Body of pancreas (tissue), 4 donors: ENCODE measurements at regions not wholly inside any gene's neighbourhood (a gene's known extent, or its start where the extent isn't known, plus 50 kb on each side); places are given as distances from the start of the nearest gene placed in this dataset.

ENCODE experiments used
- POLR2A ChIP-seq, 3 donors: fragments of 450-650 bp; IDR thresholded peaks; one replicate each; pipeline ENCODE4 v1.6.1; 2016; ENCODE audit warnings: antibody characterized with exemption in 3 of 3, mild to moderate bottlenecking in 2 of 3
- TF ChIP-seq, protein P1 (sequence below), 7 experiments: fragments of 450-650 bp in 4 of 7; fragments of 200-600 bp in 3 of 7; sonication (generic) in 3 of 7; IDR thresholded peaks; one replicate each; pipeline ENCODE4 v1.5.1; 2016 to 2019; ENCODE audit warnings: antibody characterized with exemption in 7 of 7

DNA sequence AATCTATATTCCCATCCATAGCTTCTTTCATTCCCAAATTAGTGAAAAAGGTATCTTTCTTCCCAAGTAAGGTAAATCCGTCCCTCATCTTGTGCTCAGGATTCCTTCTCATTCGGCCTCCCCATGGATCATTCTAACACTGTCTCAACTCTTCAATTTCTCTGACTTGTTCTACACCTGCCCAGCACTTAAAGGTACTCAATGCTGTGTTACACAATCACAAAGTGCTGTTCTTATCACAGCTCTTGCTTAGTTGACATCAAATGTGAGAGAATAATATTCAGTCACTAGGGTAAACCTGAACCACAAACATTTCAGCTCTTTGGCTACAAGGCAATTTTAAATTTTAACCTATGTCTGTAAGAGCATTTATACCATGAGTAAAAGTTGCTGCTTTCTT is 94.8 kb downstream of the DIRAS3 start:
- TF ChIP-seq, protein P1, sequence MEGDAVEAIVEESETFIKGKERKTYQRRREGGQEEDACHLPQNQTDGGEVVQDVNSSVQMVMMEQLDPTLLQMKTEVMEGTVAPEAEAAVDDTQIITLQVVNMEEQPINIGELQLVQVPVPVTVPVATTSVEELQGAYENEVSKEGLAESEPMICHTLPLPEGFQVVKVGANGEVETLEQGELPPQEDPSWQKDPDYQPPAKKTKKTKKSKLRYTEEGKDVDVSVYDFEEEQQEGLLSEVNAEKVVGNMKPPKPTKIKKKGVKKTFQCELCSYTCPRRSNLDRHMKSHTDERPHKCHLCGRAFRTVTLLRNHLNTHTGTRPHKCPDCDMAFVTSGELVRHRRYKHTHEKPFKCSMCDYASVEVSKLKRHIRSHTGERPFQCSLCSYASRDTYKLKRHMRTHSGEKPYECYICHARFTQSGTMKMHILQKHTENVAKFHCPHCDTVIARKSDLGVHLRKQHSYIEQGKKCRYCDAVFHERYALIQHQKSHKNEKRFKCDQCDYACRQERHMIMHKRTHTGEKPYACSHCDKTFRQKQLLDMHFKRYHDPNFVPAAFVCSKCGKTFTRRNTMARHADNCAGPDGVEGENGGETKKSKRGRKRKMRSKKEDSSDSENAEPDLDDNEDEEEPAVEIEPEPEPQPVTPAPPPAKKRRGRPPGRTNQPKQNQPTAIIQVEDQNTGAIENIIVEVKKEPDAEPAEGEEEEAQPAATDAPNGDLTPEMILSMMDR (IDR thresholded peaks at IDR 0.05): no peak
- TF ChIP-seq POLR2A (IDR thresholded peaks at IDR 0.05): no peak
